Activated CD4-positive, CD25-positive, alpha-beta regulatory T cell treated with anti-CD3 and anti-CD28 coated beads, Interleukin-2, amount 50 U/mL, for 72 hours (primary cell): ENCODE measurements at regions not wholly inside any gene's neighbourhood (a gene's known extent, or its start where the extent isn't known, plus 50 kb on each side); places are given as distances from the start of the nearest gene placed in this dataset.
A peak's percentile ranks its signal among the peaks of the same experiment; 100 is the strongest.

Source experiments
- DNase-seq: peaks from one replicate; pipeline ENCODE4 v3.0.0; 2021

DNA sequence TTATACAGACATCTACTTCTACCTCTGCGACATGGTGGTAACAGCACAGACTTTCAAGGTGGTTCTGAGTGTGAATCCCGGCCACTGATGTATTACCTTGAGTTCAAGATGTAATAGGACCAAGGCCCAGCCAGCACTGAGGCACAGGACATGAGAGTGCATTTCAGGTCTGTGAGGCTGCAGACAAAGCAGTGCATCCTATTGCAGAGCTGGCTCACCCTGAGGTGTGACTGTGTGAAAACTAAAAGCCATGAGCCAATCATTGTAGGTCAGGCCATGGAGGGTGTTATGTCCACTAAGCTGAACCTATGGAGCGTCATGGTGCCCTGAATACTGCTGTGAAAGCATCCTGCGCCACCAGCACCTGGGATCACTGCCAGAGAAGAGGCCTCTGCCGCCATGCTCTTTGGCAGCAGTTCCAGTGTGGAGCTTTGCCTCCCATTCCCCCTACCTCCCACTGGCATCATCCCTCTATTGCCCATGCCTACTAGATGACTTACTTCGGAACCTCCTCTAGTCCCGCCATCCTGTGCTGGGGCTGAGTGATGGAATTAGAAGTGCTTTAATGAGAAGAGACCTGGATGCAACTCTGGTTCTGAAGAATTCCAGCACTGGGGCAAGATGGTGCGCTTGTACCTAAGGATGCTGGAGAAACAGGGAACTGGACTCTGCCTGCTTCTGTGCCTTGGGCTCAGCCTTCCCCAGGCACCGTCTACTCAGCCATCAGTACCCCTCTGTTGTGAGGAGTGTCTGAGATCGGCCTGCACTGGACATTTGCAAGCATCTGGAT is 112.0 kb upstream of the RMDN2 start:
- DNase-seq, result no peak

DNA sequence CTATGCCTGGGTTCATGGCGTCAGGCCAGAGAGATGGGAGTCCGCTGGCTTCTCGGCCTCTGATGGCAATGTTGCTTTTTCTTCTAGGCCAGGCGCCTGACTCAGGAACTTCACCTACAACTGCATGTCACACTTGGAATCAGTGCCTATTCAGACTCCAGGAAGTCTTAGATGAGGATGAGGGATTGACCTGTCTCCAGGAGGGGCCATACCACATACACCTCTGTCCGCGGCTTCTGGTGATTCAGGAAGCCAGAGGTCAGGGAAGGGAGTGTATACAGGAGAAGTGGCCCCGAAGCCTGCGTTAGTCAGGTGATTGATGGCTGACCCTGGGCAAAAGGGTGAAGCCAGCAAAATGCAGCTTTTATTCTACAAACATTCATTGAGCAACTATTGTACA is 109.1 kb upstream of the RMDN2 start:
- DNase-seq, result no peak

DNA sequence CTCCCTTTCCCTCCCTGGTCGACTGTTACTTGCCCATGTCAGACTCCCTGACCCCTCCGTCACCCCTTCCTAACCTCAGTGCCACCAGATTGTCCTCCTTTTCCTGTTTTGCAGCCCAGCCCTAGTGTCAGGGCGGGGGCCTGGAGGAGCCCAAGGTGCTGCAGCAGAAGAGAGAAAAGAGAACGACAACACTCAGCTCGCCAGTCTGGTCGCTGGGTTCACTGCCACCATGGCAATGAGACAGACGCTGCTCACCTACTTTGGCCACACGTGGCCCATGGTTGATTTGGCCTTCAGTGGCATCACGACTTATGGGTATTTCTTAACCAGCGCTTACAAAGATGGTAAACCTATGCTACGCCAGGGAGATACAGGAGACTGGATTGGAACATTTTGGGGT is 108.4 kb upstream of the RMDN2 start:
- no peak for DNase-seq

DNA sequence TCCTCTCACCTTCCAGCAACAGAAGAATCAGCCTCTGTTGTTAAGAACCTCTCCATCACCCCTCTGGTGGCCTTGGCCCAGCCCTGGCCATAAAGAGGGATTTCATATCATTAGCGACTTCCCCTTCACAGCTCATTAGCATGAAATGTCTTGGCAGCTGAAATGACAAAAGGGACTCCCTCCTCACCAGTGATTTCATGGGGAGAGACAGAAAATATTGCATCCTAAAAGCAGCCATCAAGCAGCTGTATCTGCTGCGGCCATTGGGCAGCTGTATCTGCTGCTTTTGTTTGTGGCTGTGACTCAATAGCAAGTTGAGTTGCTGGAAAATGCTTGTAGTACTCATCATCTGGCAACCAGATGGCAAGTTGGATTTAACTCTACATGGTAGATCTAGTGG is 105.9 kb upstream of the RMDN2 start:
- no peak for DNase-seq

DNA sequence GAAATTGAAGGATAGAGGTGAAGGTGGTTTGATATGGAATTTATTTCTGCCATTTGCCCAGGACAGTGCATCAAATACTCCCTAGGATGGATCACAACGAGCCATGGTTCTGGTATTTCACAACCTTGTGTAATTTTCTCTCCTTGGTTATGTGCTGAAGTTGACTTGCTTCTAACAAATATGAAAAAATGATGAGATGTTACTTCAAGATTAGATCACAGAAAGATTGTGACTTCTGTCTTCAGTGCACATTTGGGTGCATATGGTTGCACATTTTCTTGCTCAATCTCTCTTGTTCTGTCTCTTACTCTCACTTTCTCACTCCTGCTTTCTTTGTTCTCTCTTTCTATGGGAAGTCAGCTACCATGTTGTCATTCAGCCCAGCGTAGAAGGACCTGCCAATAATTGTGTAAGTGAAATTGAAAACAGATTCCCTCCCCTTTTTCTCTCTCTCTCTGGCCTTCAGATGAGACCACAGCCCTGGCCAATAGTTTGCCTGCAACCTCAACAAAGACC is 104.6 kb upstream of the RMDN2 start:
- DNase-seq, result no peak

DNA sequence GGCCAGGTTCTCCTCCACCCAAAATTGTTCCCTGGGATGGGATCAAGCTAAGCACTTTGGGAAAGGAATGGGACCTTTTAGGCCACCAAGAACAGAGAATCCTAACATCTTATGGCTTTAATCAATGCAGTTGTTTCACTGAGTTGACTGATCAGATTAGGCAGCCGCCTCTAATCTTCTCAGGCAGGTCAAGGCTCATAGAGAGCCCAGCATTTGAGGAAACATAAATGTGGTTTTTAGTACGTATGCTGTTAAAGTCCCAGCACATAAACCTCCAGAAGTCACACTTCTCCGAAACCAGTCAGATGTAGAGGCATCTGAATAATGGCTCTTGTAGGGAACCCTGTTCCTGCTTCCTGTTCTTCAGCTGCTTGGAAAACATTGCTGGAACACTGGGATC is 99.5 kb upstream of the RMDN2 start:
- DNase-seq, result no peak

DNA sequence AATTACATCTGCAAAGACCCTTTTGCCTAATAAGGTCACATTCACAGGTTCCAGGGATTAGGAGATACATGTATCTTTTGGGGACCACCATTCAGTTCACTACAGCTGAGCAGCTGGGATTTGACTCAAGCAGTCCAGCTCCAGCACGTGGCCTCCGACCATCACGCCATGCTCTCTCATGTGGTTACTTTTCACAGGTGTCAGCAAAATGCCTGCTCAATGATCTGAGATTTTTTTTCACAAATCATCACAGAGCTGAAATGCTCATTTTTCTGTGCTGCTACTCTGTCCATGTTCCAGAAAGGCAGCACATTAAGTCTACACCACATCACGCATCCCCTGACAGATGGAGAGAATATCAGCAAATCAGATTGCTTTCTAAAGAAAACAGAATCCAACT is 98.5 kb upstream of the RMDN2 start:
- no peak for DNase-seq

DNA sequence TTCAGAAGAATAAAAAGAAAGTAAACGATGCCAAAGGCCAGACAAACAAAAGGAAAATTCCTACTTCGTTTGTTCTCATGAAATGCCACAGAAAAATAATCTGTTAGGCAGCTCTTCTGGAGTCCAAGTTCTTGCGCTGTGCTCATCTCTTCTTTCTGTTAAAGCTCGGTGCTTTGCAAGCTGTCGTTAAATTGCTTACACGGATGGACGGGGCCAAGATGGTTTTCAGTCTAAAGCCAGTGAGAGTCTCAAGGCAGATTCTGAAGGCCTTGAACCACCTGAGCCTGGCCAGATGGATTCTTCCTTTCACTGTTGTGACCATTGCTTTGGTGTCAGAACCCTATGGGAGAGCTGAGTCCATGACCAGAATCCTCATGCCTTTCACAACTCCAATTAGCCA is 97.6 kb upstream of the RMDN2 start:
- no peak for DNase-seq

DNA sequence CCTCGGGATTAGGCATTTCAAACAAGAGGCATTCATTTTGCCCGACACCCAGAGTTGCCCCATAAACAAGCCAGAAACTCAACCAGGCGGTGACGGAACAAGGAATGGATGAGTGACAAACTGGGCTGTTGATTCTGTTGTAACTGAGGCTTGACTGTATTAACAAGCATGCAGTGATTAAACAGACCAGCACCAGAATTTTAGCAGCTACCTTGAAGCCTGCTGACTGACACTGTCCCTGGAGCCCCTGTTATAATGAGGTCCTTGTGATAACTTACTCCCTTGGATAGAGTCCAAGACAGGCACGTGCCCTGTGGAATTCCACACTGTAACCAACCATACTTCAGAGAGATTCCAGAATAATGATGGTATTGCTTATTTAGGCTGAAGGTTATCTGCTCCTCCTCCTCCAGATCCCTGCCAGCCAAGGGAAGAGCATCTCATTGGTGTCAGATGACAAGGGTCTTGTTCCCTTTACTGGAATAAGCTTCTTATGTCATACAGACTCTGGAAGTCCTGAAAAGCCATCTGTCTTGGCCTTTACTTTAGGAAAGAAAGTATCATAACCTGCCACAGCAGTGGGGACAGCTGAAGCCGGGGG is 97.1 kb upstream of the RMDN2 start:
- no peak for DNase-seq

DNA sequence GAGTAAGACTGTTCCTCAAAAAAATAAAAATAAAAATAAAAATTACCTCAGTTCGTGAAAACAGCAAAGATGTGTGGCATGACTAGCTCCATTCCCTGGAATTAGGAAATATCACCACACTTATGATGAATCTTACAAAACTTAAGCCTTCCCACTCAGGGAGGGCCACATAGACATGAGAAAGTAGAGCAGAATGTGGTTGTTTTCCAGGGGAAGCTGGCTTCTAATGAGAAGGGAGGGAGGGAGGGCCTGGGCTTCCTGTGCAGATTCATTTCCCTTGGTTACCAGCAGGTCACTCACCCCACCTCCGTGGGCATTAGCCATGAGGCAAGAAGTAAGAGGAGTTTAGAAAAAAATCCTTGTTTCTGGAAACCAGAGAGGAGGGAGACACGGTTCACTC is 95.9 kb upstream of the RMDN2 start:
- DNase-seq, result no peak

DNA sequence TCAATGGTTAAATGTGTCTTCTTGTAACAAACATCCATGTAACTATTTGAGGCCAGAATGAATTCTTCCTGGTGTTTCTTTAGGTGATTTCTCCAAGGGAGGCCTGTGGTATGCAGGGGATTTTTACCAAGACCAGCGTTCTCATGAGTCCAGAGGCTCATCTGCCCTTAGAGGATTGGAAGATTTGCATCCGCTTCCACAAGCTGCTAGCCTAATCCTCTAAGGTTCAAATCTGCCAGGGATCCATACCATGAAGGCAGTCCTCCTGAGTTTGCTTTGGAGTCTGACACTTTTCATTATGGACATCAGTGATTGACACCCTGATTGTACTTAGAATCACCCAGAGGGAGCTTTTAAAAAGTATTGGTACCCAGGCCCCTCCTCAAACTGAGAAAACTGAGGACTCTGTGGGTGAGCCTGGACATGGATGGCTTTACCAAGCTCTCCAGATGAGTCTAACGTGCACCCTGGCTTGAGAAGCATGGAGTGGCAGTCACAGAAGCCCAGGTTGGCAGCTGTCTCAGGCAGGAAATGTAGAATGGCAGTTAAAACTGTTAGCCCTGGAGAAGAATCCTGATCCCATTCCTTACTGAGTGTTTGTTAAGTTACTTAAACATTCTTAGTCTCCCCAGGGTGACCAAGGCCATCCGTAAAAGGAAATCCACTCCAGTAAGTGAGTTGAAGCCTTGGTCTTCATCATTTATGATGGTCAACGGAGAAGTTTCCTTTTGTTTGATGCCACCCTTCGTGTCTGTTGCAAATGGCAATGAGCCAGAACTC is 95.3 kb upstream of the RMDN2 start:
- DNase-seq, result no peak

DNA sequence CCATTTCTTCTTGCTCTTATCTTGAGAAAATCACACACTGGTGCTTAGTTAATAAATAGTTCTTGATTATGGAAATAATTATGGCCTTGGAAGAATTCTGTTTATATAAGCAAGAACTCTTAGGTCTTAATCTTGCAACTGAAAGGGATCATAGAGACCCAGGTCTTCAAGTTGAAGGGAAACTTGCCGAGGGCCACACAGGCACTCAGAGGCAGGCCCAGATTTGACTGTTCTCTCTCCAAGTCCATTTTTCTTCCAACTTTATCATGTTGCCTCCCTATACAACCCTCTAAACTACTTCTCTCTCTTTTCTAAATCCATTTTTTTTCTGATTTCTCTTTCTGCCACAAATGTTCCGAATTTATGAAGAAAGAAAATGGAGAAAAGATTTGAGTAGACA is 94.5 kb upstream of the RMDN2 start:
- no peak for DNase-seq

DNA sequence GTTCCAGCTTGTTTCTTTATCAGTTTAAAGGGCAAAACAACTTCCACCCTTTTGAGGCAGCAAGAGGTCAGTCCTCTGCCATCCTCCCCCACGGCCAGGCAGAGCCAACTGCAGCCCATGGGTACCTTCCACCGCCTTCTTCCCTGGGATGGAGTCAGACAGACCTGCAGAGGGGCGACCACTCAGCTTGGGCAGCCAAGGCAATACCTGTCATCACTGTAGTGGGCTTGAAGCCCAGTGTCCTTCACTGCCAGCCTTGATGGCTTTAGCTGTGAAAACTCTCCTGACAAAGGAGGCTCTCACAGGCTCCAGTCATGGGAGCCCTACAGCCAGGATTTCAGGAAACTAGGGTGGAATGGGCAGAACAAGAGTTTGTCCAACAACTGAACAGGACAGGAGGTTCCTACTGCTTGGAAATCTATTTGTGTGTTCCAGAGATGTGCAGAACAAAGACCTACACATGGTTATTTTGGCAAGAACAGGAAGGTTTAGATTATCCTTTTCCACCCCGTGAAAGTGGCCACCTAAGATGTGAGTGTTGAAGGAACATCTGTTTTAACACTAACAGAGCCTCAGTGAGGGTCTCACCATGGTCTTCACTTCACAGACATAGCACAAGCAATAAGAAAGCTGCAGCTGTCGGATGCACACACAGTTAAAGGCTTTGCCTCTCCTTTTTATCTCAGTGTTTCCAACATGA is 93.9 kb upstream of the RMDN2 start:
- DNase-seq, result no peak

DNA sequence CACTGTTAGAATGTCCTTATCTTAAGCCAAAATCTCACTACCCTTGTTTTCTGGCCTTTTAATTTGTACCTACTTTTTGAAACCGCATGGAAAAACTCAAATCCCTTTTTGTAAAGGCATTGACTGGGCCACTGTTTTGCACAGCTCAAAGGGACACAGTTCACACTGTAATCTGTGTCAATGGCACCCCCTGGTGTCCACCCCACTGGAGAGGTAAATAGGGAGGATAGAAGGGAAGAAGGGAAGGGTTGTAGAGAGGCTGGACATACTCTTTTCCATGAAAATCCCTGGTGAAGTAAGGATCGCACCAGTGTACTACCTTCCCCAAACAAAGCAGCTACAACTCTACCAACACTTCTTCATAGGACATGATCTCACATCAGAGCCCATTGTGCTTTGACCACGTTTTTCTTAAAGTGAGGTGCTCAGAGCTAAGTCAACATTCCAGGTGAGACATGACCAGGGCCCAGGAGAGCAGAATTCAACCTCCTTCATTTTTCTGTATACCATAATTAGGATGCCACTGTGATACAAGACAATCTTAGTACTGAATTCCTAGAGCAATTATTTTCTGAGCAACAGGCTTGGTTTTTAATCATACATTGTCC is 92.4 kb upstream of the RMDN2 start:
- DNase-seq, result peak; percentile 78

DNA sequence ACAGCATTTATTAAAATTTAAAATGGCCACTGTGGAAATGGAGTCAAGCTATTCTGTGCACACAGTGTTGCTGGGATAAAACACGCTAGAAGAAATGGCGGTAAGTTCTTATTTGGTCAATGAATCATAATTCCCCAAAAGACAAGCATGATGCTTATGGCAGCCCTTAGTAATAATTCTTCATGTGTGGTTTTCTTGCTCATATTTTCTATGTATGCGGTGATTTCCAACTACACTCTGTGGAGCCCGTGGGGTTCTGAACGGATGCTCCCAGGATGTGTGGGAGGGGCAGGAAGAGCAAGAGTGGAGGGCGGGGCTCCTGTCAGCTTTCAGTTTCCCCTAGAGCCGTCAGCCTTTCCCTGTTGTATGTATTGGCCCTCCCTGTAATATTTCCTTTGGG is 91.7 kb upstream of the RMDN2 start:
- DNase-seq, result no peak

DNA sequence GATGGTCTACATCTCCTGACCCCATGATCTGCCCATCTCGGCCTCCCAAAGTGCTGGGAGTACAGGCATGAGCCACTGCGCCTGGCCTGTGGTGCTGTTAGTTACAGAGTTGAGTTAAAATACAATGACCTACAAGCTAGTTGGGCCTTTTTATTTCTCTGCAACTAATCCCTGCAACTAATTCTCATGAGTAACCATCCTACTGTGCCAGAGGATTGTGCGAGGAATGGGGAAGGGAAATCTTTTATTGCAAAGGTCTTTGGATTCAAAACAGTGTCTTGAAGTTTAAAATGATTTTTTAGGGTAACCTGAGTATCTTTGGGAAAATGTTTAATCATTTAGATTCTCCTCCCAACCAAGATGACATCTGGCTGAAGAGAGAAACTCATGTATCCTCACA is 88.8 kb upstream of the RMDN2 start:
- no peak for DNase-seq

DNA sequence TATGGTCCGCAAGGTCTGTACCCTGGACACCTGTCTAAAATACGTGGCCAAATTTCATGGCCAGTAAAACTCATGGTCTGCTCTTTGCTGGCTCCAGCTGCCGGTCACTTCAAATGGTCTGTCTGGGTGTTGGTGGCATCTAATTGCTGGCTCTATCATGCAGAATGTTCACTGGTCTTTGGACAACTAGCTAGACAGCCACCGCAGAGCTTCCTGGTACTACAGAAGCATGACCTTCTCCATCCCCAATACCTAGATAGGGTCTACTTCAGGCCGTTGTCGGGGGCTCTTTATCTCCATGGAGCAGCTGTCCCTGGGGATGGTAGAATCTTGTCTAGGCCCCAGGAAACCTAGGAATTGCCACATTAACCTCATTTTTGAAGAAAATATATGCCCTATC is 88.4 kb upstream of the RMDN2 start:
- DNase-seq, result no peak

DNA sequence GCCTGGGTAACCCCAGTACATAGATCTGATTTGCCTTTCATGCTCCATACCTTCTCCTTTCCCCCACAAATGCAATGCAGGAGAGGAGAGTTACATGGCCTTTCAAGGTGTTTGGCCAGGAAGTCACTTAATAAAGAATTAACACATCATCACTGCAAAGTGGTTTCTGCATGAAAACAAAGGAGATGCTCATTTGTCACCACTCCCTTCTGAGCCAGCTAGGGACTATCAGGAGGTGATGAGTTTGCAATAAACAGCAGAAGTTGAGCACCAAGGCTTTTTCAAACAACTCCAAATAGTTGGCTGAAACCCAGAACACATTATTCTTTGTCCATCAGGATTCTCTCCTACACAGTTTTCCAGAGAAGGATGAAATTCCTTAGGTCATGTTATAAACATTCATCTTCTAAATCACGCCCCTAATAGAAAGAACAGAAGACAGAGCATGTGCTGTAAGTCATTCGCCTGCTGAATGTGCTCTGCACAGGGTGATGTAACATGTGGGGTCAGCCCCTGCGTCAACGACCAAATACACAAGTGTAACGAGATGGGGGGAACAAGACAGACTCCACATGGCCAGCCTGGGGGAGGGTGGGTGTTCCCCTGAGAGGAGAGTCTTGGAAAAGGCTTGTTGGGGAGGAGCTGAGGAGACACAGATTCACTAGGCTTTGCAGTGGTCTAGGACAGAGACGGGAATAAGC is 87.3 kb upstream of the RMDN2 start:
- no peak for DNase-seq

DNA sequence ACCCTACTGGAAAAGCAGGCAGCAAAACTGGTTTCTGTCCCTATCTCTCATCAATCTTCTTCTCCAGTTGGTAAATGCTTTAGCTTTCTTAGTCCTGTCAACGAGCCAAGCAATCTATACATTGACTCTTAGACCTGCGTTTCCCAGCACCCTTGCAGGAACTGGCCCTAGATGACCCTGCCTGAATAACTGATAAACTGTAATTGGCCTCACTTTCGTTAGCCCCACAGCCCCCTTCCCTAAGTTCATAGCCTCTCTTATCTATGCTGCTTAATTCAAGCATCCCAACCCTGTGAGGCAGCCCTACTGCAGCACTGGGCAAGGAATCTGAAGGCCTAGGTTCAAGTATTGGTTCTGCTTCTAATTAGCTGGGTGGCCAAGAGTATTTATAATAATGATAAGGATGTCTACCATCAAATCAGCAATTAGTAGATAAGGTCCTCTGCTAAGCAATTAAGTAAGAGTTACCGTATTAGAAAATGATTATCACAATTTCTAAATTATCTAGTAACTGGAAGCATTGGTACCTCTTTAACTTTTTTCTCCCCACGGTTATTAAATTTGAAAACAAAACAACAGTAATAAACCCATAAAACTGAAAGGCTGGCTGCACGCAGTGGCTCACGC is 86.4 kb upstream of the RMDN2 start:
- no peak for DNase-seq

DNA sequence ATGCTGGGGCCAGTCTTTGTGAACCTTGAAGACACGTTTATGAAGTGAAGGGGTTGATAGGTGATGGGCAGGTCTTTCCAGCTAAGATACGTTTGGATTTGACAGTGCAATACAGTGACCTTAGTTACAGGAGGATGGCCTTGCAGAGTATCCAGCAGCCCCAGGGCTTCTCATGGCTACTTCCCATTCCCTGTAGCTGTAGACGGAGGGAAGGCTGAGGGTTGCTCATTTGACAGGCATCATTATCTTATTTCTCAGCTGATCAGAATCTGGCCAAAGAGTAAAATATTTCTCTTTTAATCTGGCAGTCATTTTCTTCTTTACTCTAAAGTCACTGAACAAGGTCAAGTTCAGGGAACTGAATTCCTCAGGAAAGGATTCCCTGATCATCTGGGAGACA is 85.1 kb upstream of the RMDN2 start:
- DNase-seq, result no peak

DNA sequence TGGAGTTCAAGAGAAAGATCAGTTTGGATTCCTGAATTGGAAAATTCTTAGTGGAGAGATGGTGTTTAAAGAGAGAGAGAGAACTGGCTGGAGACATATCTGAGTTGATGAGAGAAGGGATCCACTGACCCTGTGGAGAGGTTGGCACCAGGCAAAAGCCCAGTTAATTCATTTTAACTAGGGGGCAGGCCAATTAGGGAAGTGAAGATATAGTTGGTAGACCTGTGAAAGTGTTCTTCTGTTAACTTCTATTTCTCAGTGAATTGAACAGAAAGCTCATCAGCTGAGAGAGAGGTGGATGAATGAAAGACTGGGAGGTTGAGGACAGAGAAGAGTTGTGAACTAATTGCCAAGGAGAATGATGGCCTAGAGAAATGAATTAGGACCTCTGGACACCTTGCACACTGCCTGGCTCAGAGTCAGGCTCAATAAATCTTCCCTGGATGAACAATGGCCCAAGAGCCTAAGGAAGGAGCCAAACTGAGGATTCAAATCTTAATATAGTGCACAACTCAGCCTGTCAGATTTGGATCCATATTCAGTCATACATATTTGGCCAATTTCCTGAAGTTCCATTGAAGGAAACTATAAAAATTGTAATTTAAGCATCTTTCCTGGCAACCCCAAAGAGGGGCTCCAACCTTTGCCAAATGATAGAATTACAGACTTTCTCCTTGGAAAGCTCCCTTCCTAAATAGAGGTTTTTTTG is 82.2 kb upstream of the RMDN2 start:
- no peak for DNase-seq
